DND-41 (cell line): ENCODE measurements at regions not wholly inside any gene's neighbourhood (a gene's known extent, or its start where the extent isn't known, plus 50 kb on each side); places are given as distances from the start of the nearest gene placed in this dataset.

Experiments used
- CTCF ChIP-seq: IDR thresholded peaks from 2 replicates; pipeline ENCODE4 v1.5.1; 2012; ENCODE audit warnings: borderline replicate concordance, low read length, moderate library complexity, mild to moderate bottlenecking; ENCODE audit not compliant: poor library complexity, severe bottlenecking; ENCODE audit errors: extremely low read depth
- EZH2 ChIP-seq: IDR thresholded peaks from 3 replicates; pipeline ENCODE4 v1.6.1; 2012; ENCODE audit warnings: borderline replicate concordance, low read depth, mild to moderate bottlenecking, moderate library complexity, low read length, inconsistent platforms; ENCODE audit not compliant: severe bottlenecking

DNA sequence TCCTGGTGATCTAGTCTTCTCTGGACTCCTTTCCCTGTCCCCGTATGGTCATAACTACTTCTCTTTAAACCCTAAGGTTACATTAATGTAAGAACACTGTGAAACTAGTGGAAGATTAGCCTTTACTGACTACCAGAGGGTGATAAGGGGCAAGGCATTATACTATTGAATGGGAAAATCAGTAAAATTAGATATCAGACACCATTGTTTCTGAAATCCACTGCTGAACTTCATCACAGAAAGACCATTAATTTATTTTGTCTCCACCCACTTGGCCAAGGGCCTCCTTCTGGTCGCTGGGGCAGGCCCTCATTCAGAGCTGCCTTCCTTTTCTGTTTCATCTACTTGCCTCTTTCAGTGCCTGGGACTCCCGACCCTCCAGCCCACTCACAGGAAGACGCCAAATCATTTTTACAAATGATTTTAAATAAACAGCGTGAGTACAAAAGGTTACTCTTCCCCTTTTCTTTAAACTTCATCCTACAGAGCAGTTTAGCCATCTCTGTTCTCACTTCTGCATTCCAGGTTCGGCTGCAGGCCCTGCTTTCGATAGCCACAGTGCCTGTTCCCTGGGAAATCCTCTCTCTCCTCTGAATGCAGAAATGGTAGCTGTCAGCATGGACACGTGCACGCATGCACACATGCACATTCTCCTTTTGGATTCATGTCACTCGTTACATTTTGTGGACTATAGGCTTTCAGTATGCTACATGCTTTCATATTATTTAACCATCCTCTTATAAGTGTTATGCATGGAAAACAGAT, 70.3 kb upstream of the DOCK10 start:
- TF ChIP-seq CTCF = no peak
- no peak for TF ChIP-seq EZH2
